GM21619 (cell line): ENCODE measurements at regions not wholly inside any gene's neighbourhood (a gene's known extent, or its start where the extent isn't known, plus 50 kb on each side); places are given as distances from the start of the nearest gene placed in this dataset.

ENCODE experiments used
- ATAC-seq: cut with Tn5 transposase; IDR thresholded peaks from one replicate; pipeline ENCODE4 v1.9.1; 2021; ENCODE audit not compliant: unreplicated experiment

- no peak for ATAC-seq
These were observed 112.1 kb upstream of the NPHP3 start for GRCh38 chr3:132834356-132834755.

GRCh38 chr3:132829101-132829500 is 106.9 kb upstream of the NPHP3 start:
- ATAC-seq = no peak

GRCh38 chr3:132822837-132823236 is 100.6 kb upstream of the NPHP3 start:
- ATAC-seq = no peak

GRCh38 chr3:132822266-132822665 is 100.1 kb upstream of the NPHP3 start:
- no peak for ATAC-seq

- ATAC-seq = no peak
These were observed 99.1 kb upstream of the NPHP3 start for GRCh38 chr3:132821314-132821713.

GRCh38 chr3:132818251-132818650 is 96.0 kb upstream of the NPHP3 start:
- ATAC-seq = no peak

GRCh38 chr3:132817646-132818177 is 95.5 kb upstream of the NPHP3 start:
- no peak for ATAC-seq

- ATAC-seq = no peak
These were observed 82.9 kb upstream of the NPHP3 start for GRCh38 chr3:132805071-132805470.

- no peak for ATAC-seq
These were observed 82.3 kb upstream of the NPHP3 start for GRCh38 chr3:132804498-132804897.

- no peak for ATAC-seq
These were observed 81.7 kb upstream of the NPHP3 start for GRCh38 chr3:132803889-132804288.

- ATAC-seq = no peak
These were observed 78.7 kb upstream of the NPHP3 start for GRCh38 chr3:132800958-132801357.

- ATAC-seq = no peak
These were observed 68.6 kb upstream of the NPHP3 start for GRCh38 chr3:132790806-132791205.

- no peak for ATAC-seq
These were observed 67.8 kb upstream of the NPHP3 start for GRCh38 chr3:132789959-132790358.

GRCh38 chr3:132788301-132788671 is 66.1 kb upstream of the NPHP3 start:
- no peak for ATAC-seq

- no peak for ATAC-seq
These were observed 65.5 kb upstream of the NPHP3 start for GRCh38 chr3:132787616-132788300.

- ATAC-seq = no peak
These were observed 64.7 kb upstream of the NPHP3 start for GRCh38 chr3:132786890-132787289.

- no peak for ATAC-seq
These were observed 63.1 kb upstream of the NPHP3 start for GRCh38 chr3:132785292-132785691.

GRCh38 chr3:132784502-132785025 is 62.4 kb upstream of the NPHP3 start:
- ATAC-seq = no peak

- ATAC-seq = no peak
These were observed 60.9 kb upstream of the NPHP3 start for GRCh38 chr3:132783152-132783551.

GRCh38 chr3:132781922-132782321 is 59.7 kb upstream of the NPHP3 start:
- no peak for ATAC-seq

GRCh38 chr3:132777171-132777570 is 55.0 kb upstream of the NPHP3 start:
- no peak for ATAC-seq

- peak; percentile 78 for ATAC-seq
These were observed 50.9 kb upstream of the NPHP3 start for GRCh38 chr3:132773071-132773619.

GRCh38 chr3:132772252-132772651 is 50.0 kb upstream of the NPHP3 start:
- ATAC-seq = no peak
